ENCODE measurements at regions not wholly inside any gene's neighbourhood (a gene's known extent, or its start where the extent isn't known, plus 50 kb on each side); places are given as distances from the start of the nearest gene placed in this dataset.

GRCh38 chr11:122337704-122338103 is 221.7 kb upstream of the BLID start:
- no peak for TF ChIP-seq GATA2 (IDR thresholded peaks at IDR 0.05; ENCODE audit: low read depth, low read length)
- TF ChIP-seq GATA3 (IDR thresholded peaks at IDR 0.05; ENCODE audit: low read depth, low read length) = no peak

Measured in SH-SY5Y (cell line).